ENCODE measurements at regions not wholly inside any gene's neighbourhood (a gene's known extent, or its start where the extent isn't known, plus 50 kb on each side); places are given as distances from the start of the nearest gene placed in this dataset.

- no peak overlapping the region for H3K9ac ChIP-seq (ENCODE audit: insufficient read depth in 1 of 2, low read depth in 2 of 2, low read length in 2 of 2)
- H3K9me1 ChIP-seq (ENCODE audit: control insufficient read depth, insufficient read depth, low read length) = no peaks in the 10 kb centered on the region
- no peaks in the 10 kb centered on the region for H3K9me3 ChIP-seq (replicated peaks; ENCODE audit: control insufficient read depth, insufficient read depth, low read depth, low read length)
- H2AFZ ChIP-seq (ENCODE audit: low read depth, low read length) = no peak overlapping the region
- no peak for FAIRE-seq
- intact Hi-C loops (cut with micrococcal nuclease) = no loop called here
- BruUV-seq (replicated peaks) = no TSS peak
- H3K27ac ChIP-seq (ENCODE audit: extremely low read depth, low read depth, low read length) = no peak overlapping the region
- H3K4me3 ChIP-seq = no peak overlapping the region
- no peaks in the 10 kb centered on the region for H3K4me1 ChIP-seq (replicated peaks in 1 of 2; ENCODE audit: control insufficient read depth in 2 of 2, insufficient read depth in 2 of 2, low read length in 2 of 2)
- TF ChIP-seq SMARCA4 (IDR thresholded peaks at IDR 0.05) (no peak), ZNF324 (CRISPR knock-in tag; IDR thresholded peaks at IDR 0.05) (no peak), MYNN (IDR thresholded peaks at IDR 0.05) (no peak), MYNN (CRISPR knock-in tag; IDR thresholded peaks at IDR 0.05) (no peak), IRF9 (tag; IDR thresholded peaks at IDR 0.05) (no peak), NONO (IDR thresholded peaks at IDR 0.05; ENCODE audit: low read depth in 2 of 2, low read length in 1 of 2) (no peak), ESRRB (CRISPR knock-in tag; IDR thresholded peaks at IDR 0.05; ENCODE audit: borderline replicate concordance) (no peak), BRF1 (IDR thresholded peaks at IDR 0.05; ENCODE audit: borderline replicate concordance, extremely low read depth, insufficient read length) (no peak), GABPB2 (CRISPR knock-in tag; conservative IDR thresholded peaks at IDR 0.05) (no peak), RFX5 (IDR thresholded peaks at IDR 0.05; ENCODE audit: low read depth, low read length) (no peak), JUND (IDR thresholded peaks at IDR 0.05; ENCODE audit: borderline replicate concordance, low read depth, low read length) (no peak), JUND (tag; IDR thresholded peaks at IDR 0.05; ENCODE audit: borderline replicate concordance, low read depth, low read length) (no peak), ZNF778 (CRISPR knock-in tag; IDR thresholded peaks at IDR 0.05) (no peak), KDM4B (IDR thresholded peaks at IDR 0.05; ENCODE audit: borderline replicate concordance in 2 of 2, low read depth in 1 of 2) (no peak), MITF (IDR thresholded peaks at IDR 0.05) (no peak), SMC3 (conservative IDR thresholded peaks at IDR 0.05; ENCODE audit: insufficient read depth, low read depth, low read length) (no peak), ZKSCAN1 (IDR thresholded peaks at IDR 0.05; ENCODE audit: low read depth, low read length) (no peak), FOXJ3 (CRISPR knock-in tag; IDR thresholded peaks at IDR 0.05) (no peak), TRIM25 (IDR thresholded peaks at IDR 0.05; ENCODE audit: borderline replicate concordance) (no peak), MTF1 (CRISPR knock-in tag; IDR thresholded peaks at IDR 0.05; ENCODE audit: borderline replicate concordance) (no peak)
- CTCF ChIA-PET (ENCODE audit: low intra/inter-chr PET ratio) = no interaction called here
- H3K36me3 ChIP-seq (ENCODE audit: control insufficient read depth, insufficient read depth, low read length) = no peaks in the 10 kb centered on the region
- no peaks in the 10 kb centered on the region for H3K27me3 ChIP-seq (ENCODE audit: control insufficient read depth in 2 of 2, insufficient read depth in 2 of 2, low read length in 2 of 2)
- ATAC-seq = no peak
- H4K20me1 ChIP-seq (replicated peaks; ENCODE audit: control insufficient read depth, insufficient read depth, low read length) = no peaks in the 10 kb centered on the region
- POLR2A ChIA-PET = no interaction called here
- H3K79me2 ChIP-seq (ENCODE audit: control insufficient read depth, insufficient read depth, low read length) = no peaks in the 10 kb centered on the region
- H3K4me2 ChIP-seq (ENCODE audit: insufficient read depth, low read length) = no peak overlapping the region
- WGBS (ENCODE audit: insufficient coverage, low coverage, missing lambda C conversion rate) = 0% methylated on average over 1 of the region's 1 CpG
- DNase-seq (ENCODE audit: extremely low read depth in 1 of 4, low spot score in 3 of 4) = no peak
- in situ Hi-C loops (cut with MboI) = no loop called here
Observed at GRCh38 chr3:87161417-87161816, 65.7 kb upstream of the CHMP2B start.

Measured in K562 (cell line).